PC-9 (cell line): ENCODE measurements at regions not wholly inside any gene's neighbourhood (a gene's known extent, or its start where the extent isn't known, plus 50 kb on each side); places are given as distances from the start of the nearest gene placed in this dataset.

Experiments used
- BruUV-seq: library from RNA; stranded (reverse); fragments of 400-500 nt; replicated peaks from 2 replicates; lab custom pipeline; 2021; lab: Mats Ljungman, UMichigan
- CTCF ChIA-PET: fragments of 300-600 bp; sonication (Branson Sonifier 250); formaldehyde crosslinking; loops from one replicate; lab custom pipeline; 2022; ENCODE audit warnings: antibody characterized with exemption; lab: Charles Lee
- POLR2A ChIA-PET: fragments of 300-600 bp; sonication (Branson Sonifier 250); formaldehyde crosslinking; loops from one replicate; lab custom pipeline; 2022; ENCODE audit warnings: antibody characterized with exemption; ENCODE audit not compliant: unreplicated experiment; lab: Charles Lee
- DNase-seq, 2 experiments: peaks; one replicate each; pipeline versions ENCODE4 v3.0.0 to v3.0.0-alpha.2; 2015 to 2022; ENCODE audit warnings: mixed read lengths in 1 of 2
- H2AFZ ChIP-seq: fragments of 200-600 bp; sonication (generic); 2 replicates; pipeline ENCODE4 v1.8.1; 2017; ENCODE audit warnings: antibody characterized with exemption
- H3F3A ChIP-seq: fragments of 200-600 bp; sonication (generic); 2 replicates; pipeline ENCODE4 v1.8.1; 2017; ENCODE audit warnings: antibody characterized with exemption, mild to moderate bottlenecking, low read depth; ENCODE audit not compliant: insufficient read depth
- H3K27ac ChIP-seq: fragments of 200-600 bp; sonication (generic); 2 replicates; pipeline ENCODE4 v1.6.1; 2016; ENCODE audit warnings: mixed run types
- H3K27me3 ChIP-seq: fragments of 200-600 bp; sonication (generic); 2 replicates; pipeline ENCODE4 v1.6.1; 2016; ENCODE audit warnings: low read depth, mixed run types; ENCODE audit not compliant: insufficient read depth
- H3K36me3 ChIP-seq: fragments of 200-600 bp; sonication (generic); 2 replicates; pipeline ENCODE4 v1.6.1; 2016; ENCODE audit warnings: low read depth, mixed run types
- H3K4me1 ChIP-seq: fragments of 200-600 bp; sonication (generic); replicated peaks from 2 replicates; pipeline ENCODE4 v1.6.1; 2016; ENCODE audit warnings: mixed run types; ENCODE audit not compliant: insufficient read depth
- H3K4me2 ChIP-seq: fragments of 200-600 bp; sonication (generic); 2 replicates; pipeline ENCODE4 v1.6.1; 2017; ENCODE audit warnings: mixed run types
- H3K4me3 ChIP-seq: fragments of 200-600 bp; sonication (generic); 2 replicates; pipeline ENCODE4 v1.6.1; 2016; ENCODE audit warnings: mixed run types
- H3K79me2 ChIP-seq: fragments of 200-600 bp; sonication (generic); 2 replicates; pipeline ENCODE4 v1.6.1; 2017; ENCODE audit warnings: low read depth, mixed run types
- H3K9me2 ChIP-seq: fragments of 200-600 bp; sonication (generic); 2 replicates; pipeline ENCODE4 v1.8.1; 2017; ENCODE audit warnings: mild to moderate bottlenecking; ENCODE audit not compliant: insufficient read depth
- H3K9me3 ChIP-seq: fragments of 200-600 bp; sonication (generic); 2 replicates; pipeline ENCODE4 v1.8.1; 2016; ENCODE audit warnings: low read depth; ENCODE audit not compliant: insufficient read depth
- H4K20me1 ChIP-seq: fragments of 200-600 bp; sonication (generic); 2 replicates; pipeline ENCODE4 v1.8.1; 2017; ENCODE audit not compliant: insufficient read depth
- EZH2 ChIP-seq: fragments of 200-600 bp; sonication (generic); IDR thresholded peaks from 2 replicates; pipeline ENCODE4 v1.8.0; 2017; ENCODE audit warnings: antibody characterized with exemption, low read depth
- intact Hi-C: fragments of 100-400 bp; cut with micrococcal nuclease; formaldehyde crosslinking; loops from one replicate; pipeline ENCODE4 v1.10.0; 2022; ENCODE audit not compliant: unreplicated experiment
- TF ChIP-seq, protein P1 (sequence below): fragments of 200-600 bp; sonication (generic); conservative IDR thresholded peaks from 2 replicates; pipeline ENCODE4 v1.6.1; 2017; ENCODE audit warnings: mixed run types, antibody characterized with exemption, mild to moderate bottlenecking, moderate library complexity

DNA sequence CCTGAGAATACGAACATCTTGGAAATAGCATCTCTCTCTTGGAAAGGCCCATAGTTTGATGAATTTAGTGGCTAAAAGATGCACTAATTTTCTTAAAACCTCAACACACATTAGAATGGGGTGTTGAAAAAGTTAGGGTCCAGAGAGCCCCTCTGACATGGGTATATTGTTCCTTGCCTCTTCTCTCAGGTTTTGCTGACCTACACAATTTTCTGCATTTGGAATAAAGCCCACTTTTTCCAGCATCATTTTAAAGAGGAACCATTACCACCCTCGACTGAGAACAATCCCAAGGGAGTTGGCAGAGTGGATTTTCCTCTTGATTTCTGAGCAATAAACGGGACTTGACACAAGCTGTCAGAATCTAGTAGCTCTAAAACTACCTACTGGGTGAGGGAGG, 156.1 kb downstream of the PMP22 start:
- Histone ChIP-seq H3K27me3 (peaks cover 19% of the 10 kb centered on the region; the same call in 1 of the 2 replicates), H3K9me2 (no peaks in the 10 kb centered on the region), H3K36me3 (no peaks in the 10 kb centered on the region), H3K4me2 (no peak overlapping the region), H3K4me3 (no peak overlapping the region), H4K20me1 (no peaks in the 10 kb centered on the region), H3K27ac (no peak overlapping the region), H3F3A (no peaks in the 10 kb centered on the region), H3K4me1 (no peaks in the 10 kb centered on the region), H3K79me2 (no peaks in the 10 kb centered on the region), H2AFZ (no peak overlapping the region), H3K9me3 (no peaks in the 10 kb centered on the region)
- intact Hi-C loops, result no loop called here
- no TSS peak for BruUV-seq
- no peak for DNase-seq
- CTCF ChIA-PET, result no interaction called here
- TF ChIP-seq, protein P1, sequence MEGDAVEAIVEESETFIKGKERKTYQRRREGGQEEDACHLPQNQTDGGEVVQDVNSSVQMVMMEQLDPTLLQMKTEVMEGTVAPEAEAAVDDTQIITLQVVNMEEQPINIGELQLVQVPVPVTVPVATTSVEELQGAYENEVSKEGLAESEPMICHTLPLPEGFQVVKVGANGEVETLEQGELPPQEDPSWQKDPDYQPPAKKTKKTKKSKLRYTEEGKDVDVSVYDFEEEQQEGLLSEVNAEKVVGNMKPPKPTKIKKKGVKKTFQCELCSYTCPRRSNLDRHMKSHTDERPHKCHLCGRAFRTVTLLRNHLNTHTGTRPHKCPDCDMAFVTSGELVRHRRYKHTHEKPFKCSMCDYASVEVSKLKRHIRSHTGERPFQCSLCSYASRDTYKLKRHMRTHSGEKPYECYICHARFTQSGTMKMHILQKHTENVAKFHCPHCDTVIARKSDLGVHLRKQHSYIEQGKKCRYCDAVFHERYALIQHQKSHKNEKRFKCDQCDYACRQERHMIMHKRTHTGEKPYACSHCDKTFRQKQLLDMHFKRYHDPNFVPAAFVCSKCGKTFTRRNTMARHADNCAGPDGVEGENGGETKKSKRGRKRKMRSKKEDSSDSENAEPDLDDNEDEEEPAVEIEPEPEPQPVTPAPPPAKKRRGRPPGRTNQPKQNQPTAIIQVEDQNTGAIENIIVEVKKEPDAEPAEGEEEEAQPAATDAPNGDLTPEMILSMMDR, result no peak
- no peak for TF ChIP-seq EZH2
- POLR2A ChIA-PET, result no interaction called here

DNA sequence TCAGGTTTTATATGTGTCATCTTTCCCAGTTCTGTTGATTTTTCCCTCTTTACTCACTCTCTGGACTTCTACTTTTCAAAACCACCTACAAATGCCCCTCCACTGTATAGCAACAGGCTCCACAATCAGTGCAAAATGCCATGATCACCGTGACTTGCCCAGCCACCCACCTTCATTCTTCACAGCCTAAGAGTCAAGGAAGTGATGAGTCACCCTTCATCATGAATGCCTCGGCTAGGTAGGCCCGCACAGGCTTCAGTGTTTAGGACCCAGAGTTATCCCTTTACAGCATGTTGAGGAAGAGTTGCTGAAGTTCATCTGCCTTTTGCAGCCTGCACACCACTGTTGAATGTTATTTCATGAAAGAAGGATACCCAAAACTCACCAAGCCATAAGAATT, 158.6 kb downstream of the PMP22 start:
- no peak overlapping the region for H3K27ac ChIP-seq
- H3K36me3 ChIP-seq, result no peaks in the 10 kb centered on the region
- intact Hi-C loops, result no loop called here
- no peaks in the 10 kb centered on the region for H3K9me3 ChIP-seq
- H3K27me3 ChIP-seq, result peaks cover 3% of the 10 kb centered on the region; the same call in 1 of the 2 replicates
- H3K4me1 ChIP-seq, result no peaks in the 10 kb centered on the region
- POLR2A ChIA-PET, result no interaction called here
- no peaks in the 10 kb centered on the region for H3K9me2 ChIP-seq
- H3K4me2 ChIP-seq, result no peak overlapping the region
- H4K20me1 ChIP-seq, result no peaks in the 10 kb centered on the region
- TF ChIP-seq EZH2, result no peak
- TF ChIP-seq, protein P1, result no peak
- CTCF ChIA-PET, result no interaction called here
- H3K79me2 ChIP-seq, result no peaks in the 10 kb centered on the region
- no peaks in the 10 kb centered on the region for H3F3A ChIP-seq
- no TSS peak for BruUV-seq
- H2AFZ ChIP-seq, result no peak overlapping the region
- no peak overlapping the region for H3K4me3 ChIP-seq
- DNase-seq, result no peak

DNA sequence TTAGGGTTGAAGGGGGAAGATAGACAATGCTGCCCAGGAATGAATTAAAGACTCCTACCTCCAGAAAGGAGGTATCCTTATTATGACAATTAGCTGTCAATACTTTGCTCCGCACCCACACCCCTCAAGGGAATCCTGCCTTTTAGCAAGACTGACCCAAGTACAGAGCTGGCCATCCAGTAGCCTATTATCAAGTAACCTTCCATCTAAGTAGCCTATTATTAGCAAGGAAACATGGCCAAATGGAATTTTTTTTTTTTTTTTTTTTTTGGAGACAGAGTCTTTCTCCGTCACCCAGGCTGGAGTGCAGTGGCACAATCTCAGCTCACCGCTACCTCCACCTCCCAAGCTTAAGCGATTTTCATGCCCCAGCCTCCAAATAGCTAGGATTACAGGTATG, 161.3 kb downstream of the PMP22 start:
- H3K36me3 ChIP-seq, result no peaks in the 10 kb centered on the region
- no peak overlapping the region for H3K27ac ChIP-seq
- no peaks in the 10 kb centered on the region for H3K4me1 ChIP-seq
- no peaks in the 10 kb centered on the region for H3K9me3 ChIP-seq
- 0 out of 2 replicates have a peak, but pooled peaks cover 8% of the 10 kb centered on the region for H3K27me3 ChIP-seq
- H3K4me2 ChIP-seq, result no peak overlapping the region
- no peaks in the 10 kb centered on the region for H4K20me1 ChIP-seq
- no peaks in the 10 kb centered on the region for H3F3A ChIP-seq
- CTCF ChIA-PET, result no interaction called here
- BruUV-seq, result no TSS peak
- intact Hi-C loops, result no loop called here
- no peak for DNase-seq
- TF ChIP-seq, protein P1, result no peak
- no peak for TF ChIP-seq EZH2
- H3K4me3 ChIP-seq, result no peak overlapping the region
- H2AFZ ChIP-seq, result no peak overlapping the region
- no peaks in the 10 kb centered on the region for H3K79me2 ChIP-seq
- no peaks in the 10 kb centered on the region for H3K9me2 ChIP-seq
- POLR2A ChIA-PET, result no interaction called here
